PC-3 (cell line): ENCODE measurements at regions not wholly inside any gene's neighbourhood (a gene's known extent, or its start where the extent isn't known, plus 50 kb on each side); places are given as distances from the start of the nearest gene placed in this dataset.

Experiments used
- CTCF ChIP-seq: fragments of 300-600 bp; sonication (generic); conservative IDR thresholded peaks from 2 replicates; pipeline ENCODE4 v1.5.1; 2017; ENCODE audit warnings: antibody characterized with exemption, low read depth, mild to moderate bottlenecking, low read length
- EZH2 ChIP-seq: fragments of 300-600 bp; sonication (generic); IDR thresholded peaks from one replicate; pipeline ENCODE4 v1.6.1; 2017; ENCODE audit warnings: antibody characterized with exemption, mild to moderate bottlenecking, low read length; ENCODE audit not compliant: unreplicated experiment
- EZH2phosphoT487 ChIP-seq: fragments of 300-600 bp; sonication (generic); IDR thresholded peaks from 2 replicates; pipeline ENCODE4 v1.6.1; 2018; ENCODE audit warnings: mild to moderate bottlenecking, antibody characterized with exemption, low read length, borderline replicate concordance

GRCh38 chr5:170159947-170160346 is 54.2 kb downstream of the FOXI1 start:
- TF ChIP-seq CTCF (no peak), EZH2 (no peak), EZH2phosphoT487 (no peak)
